ENCODE measurements at regions not wholly inside any gene's neighbourhood (a gene's known extent, or its start where the extent isn't known, plus 50 kb on each side); places are given as distances from the start of the nearest gene placed in this dataset.

GRCh38 chr1:84090447-84091245, 53.4 kb upstream of the PRKACB start:
- no peak for DNase-seq
- in situ Hi-C loops (cut with HindIII; ENCODE audit: low pct_ligation_motif_present, low sequenced_read_pairs): no loop called here
- Histone ChIP-seq H3K36me3 (replicated peaks) (no peaks in the 10 kb centered on the region), H3K27me3 (replicated peaks) (no peaks in the 10 kb centered on the region), H3K4me3 (ENCODE audit: low read depth, low read length) (no peak overlapping the region), H3K27ac (no peak overlapping the region)
- no peak for TF ChIP-seq CTCF (IDR thresholded peaks at IDR 0.05; ENCODE audit: low read depth, low read length, missing control alignments)

- no peak overlapping the region for H3K27ac ChIP-seq
- in situ Hi-C loops (cut with HindIII; ENCODE audit: low pct_ligation_motif_present, low sequenced_read_pairs): no loop called here
- no peak for TF ChIP-seq CTCF (IDR thresholded peaks at IDR 0.05; ENCODE audit: low read depth, low read length, missing control alignments)
These were observed 54.2 kb upstream of the PRKACB start for GRCh38 chr1:84089867-84090266.

GRCh38 chr1:84089465-84089864, 54.6 kb upstream of the PRKACB start:
- Histone ChIP-seq H3K4me3 (ENCODE audit: low read depth, low read length) (no peak overlapping the region), H3K27ac (no peak overlapping the region), H3K36me3 (replicated peaks) (no peaks in the 10 kb centered on the region), H3K27me3 (replicated peaks) (no peaks in the 10 kb centered on the region)
- in situ Hi-C loops (cut with HindIII; ENCODE audit: low pct_ligation_motif_present, low sequenced_read_pairs): no loop called here
- DNase-seq: peak; percentile 63
- no peak for TF ChIP-seq CTCF (IDR thresholded peaks at IDR 0.05; ENCODE audit: low read depth, low read length, missing control alignments)

More at GRCh38 chr1:84089867-84090266, 54.2 kb upstream of the PRKACB start:
- no peaks in the 10 kb centered on the region for H3K27me3 ChIP-seq (replicated peaks)
- DNase-seq: no peak
- H3K4me3 ChIP-seq (ENCODE audit: low read depth, low read length): no peak overlapping the region
- H3K36me3 ChIP-seq (replicated peaks): no peaks in the 10 kb centered on the region

- DNase-seq: no peak
- Histone ChIP-seq H3K27ac (no peak overlapping the region), H3K36me3 (replicated peaks) (no peaks in the 10 kb centered on the region), H3K4me3 (ENCODE audit: low read depth, low read length) (no peak overlapping the region), H3K27me3 (replicated peaks) (no peaks in the 10 kb centered on the region)
- in situ Hi-C loops (cut with HindIII; ENCODE audit: low pct_ligation_motif_present, low sequenced_read_pairs): no loop called here
- TF ChIP-seq CTCF (IDR thresholded peaks at IDR 0.05; ENCODE audit: low read depth, low read length, missing control alignments): no peak
These were observed 57.5 kb upstream of the PRKACB start for GRCh38 chr1:84086616-84087015.

- no peak for DNase-seq
- Histone ChIP-seq H3K36me3 (replicated peaks) (no peaks in the 10 kb centered on the region), H3K27me3 (replicated peaks) (no peaks in the 10 kb centered on the region), H3K27ac (no peak overlapping the region), H3K4me3 (ENCODE audit: low read depth, low read length) (no peak overlapping the region)
- no peak for TF ChIP-seq CTCF (IDR thresholded peaks at IDR 0.05; ENCODE audit: low read depth, low read length, missing control alignments)
- in situ Hi-C loops (cut with HindIII; ENCODE audit: low pct_ligation_motif_present, low sequenced_read_pairs): no loop called here
These were observed 57.9 kb upstream of the PRKACB start for GRCh38 chr1:84086189-84086588.

GRCh38 chr1:84083307-84083706, 60.8 kb upstream of the PRKACB start:
- no peak for DNase-seq
- Histone ChIP-seq H3K27me3 (replicated peaks) (no peaks in the 10 kb centered on the region), H3K27ac (no peak overlapping the region), H3K36me3 (replicated peaks) (no peaks in the 10 kb centered on the region), H3K4me3 (ENCODE audit: low read depth, low read length) (no peak overlapping the region)
- in situ Hi-C loops (cut with HindIII; ENCODE audit: low pct_ligation_motif_present, low sequenced_read_pairs): no loop called here
- no peak for TF ChIP-seq CTCF (IDR thresholded peaks at IDR 0.05; ENCODE audit: low read depth, low read length, missing control alignments)
